ENCODE measurements at regions not wholly inside any gene's neighbourhood (a gene's known extent, or its start where the extent isn't known, plus 50 kb on each side); places are given as distances from the start of the nearest gene placed in this dataset.

GRCh38 chr5:52564587-52564986, 223.1 kb upstream of the ITGA1 start:
- Histone ChIP-seq H3K36me3 (no peaks in the 10 kb centered on the region), H3K9me3 (no peaks in the 10 kb centered on the region), H3K4me1 (replicated peaks) (no peaks in the 10 kb centered on the region), H3K4me3 (no peak overlapping the region), H3K27ac (no peak overlapping the region), H3K27me3 (replicated peaks; ENCODE audit: insufficient read depth) (no peaks in the 10 kb centered on the region)
- DNase-seq (ENCODE audit: low spot score), result no peak
- intact Hi-C loops (cut with DNase I), result no loop called here
- TF ChIP-seq POLR2AphosphoS5 (IDR thresholded peaks at IDR 0.05), result no peak
- no peak for TF ChIP-seq POLR2A (IDR thresholded peaks at IDR 0.05)
- no peak for TF ChIP-seq CTCF (IDR thresholded peaks at IDR 0.05)

- Histone ChIP-seq H3K27ac (no peak overlapping the region), H3K9me3 (no peaks in the 10 kb centered on the region), H3K36me3 (no peaks in the 10 kb centered on the region), H3K4me3 (no peak overlapping the region), H3K4me1 (replicated peaks) (no peaks in the 10 kb centered on the region), H3K27me3 (replicated peaks; ENCODE audit: insufficient read depth) (peaks cover 2% of the 10 kb centered on the region)
- intact Hi-C loops (cut with DNase I), result no loop called here
- TF ChIP-seq CTCF (IDR thresholded peaks at IDR 0.05), result no peak
- no peak for TF ChIP-seq POLR2AphosphoS5 (IDR thresholded peaks at IDR 0.05)
- TF ChIP-seq POLR2A (IDR thresholded peaks at IDR 0.05), result no peak
- DNase-seq (ENCODE audit: low spot score), result no peak
- 85% methylated on average over 2 of the region's 2 CpGs for WGBS
Observed at GRCh38 chr5:52577546-52577945, 210.2 kb upstream of the ITGA1 start.

- DNase-seq (ENCODE audit: low spot score), result no peak
- 18% methylated on average over 3 of the region's 3 CpGs for WGBS
- Histone ChIP-seq H3K27me3 (replicated peaks; ENCODE audit: insufficient read depth) (peaks cover 2% of the 10 kb centered on the region), H3K36me3 (no peaks in the 10 kb centered on the region), H3K27ac (no peak overlapping the region), H3K9me3 (no peaks in the 10 kb centered on the region), H3K4me1 (replicated peaks) (no peaks in the 10 kb centered on the region), H3K4me3 (no peak overlapping the region)
- TF ChIP-seq POLR2A (IDR thresholded peaks at IDR 0.05), result no peak
- TF ChIP-seq POLR2AphosphoS5 (IDR thresholded peaks at IDR 0.05), result no peak
- TF ChIP-seq CTCF (IDR thresholded peaks at IDR 0.05), result no peak
- intact Hi-C loops (cut with DNase I), result no loop called here
Observed at GRCh38 chr5:52579391-52579790, 208.3 kb upstream of the ITGA1 start.

- intact Hi-C loops (cut with DNase I), result no loop called here
- H3K9me3 ChIP-seq, result no peaks in the 10 kb centered on the region
- no peak overlapping the region for H3K27ac ChIP-seq
- peaks cover 2% of the 10 kb centered on the region for H3K27me3 ChIP-seq (replicated peaks; ENCODE audit: insufficient read depth)
- no peak for TF ChIP-seq CTCF (IDR thresholded peaks at IDR 0.05)
- no peak for TF ChIP-seq POLR2A (IDR thresholded peaks at IDR 0.05)
- TF ChIP-seq POLR2AphosphoS5 (IDR thresholded peaks at IDR 0.05), result no peak
- no peaks in the 10 kb centered on the region for H3K36me3 ChIP-seq
- WGBS, result 78% methylated on average over 2 of the region's 2 CpGs
- no peak overlapping the region for H3K4me3 ChIP-seq
- H3K4me1 ChIP-seq (replicated peaks), result no peaks in the 10 kb centered on the region
- no peak for DNase-seq (ENCODE audit: low spot score)
Observed at GRCh38 chr5:52580921-52581320, 206.8 kb upstream of the ITGA1 start.

GRCh38 chr5:52582313-52582712, 205.4 kb upstream of the ITGA1 start:
- intact Hi-C loops (cut with DNase I), result no loop called here
- TF ChIP-seq POLR2A (IDR thresholded peaks at IDR 0.05), result no peak
- TF ChIP-seq CTCF (IDR thresholded peaks at IDR 0.05), result no peak
- TF ChIP-seq POLR2AphosphoS5 (IDR thresholded peaks at IDR 0.05), result no peak
- no peak for DNase-seq (ENCODE audit: low spot score)

More at GRCh38 chr5:52582313-52582712, 205.4 kb upstream of the ITGA1 start:
- Histone ChIP-seq H3K36me3 (no peaks in the 10 kb centered on the region), H3K4me3 (no peak overlapping the region), H3K4me1 (replicated peaks) (no peaks in the 10 kb centered on the region), H3K27ac (no peak overlapping the region), H3K27me3 (replicated peaks; ENCODE audit: insufficient read depth) (peaks cover 2% of the 10 kb centered on the region), H3K9me3 (no peaks in the 10 kb centered on the region)
- whole genome bisulfite sequencing, result 65% methylated on average over 3 of the region's 3 CpGs

Data from prostate gland (tissue), 2 donors.